Neuronal stem cell (in vitro differentiated cells): ENCODE measurements at regions not wholly inside any gene's neighbourhood (a gene's known extent, or its start where the extent isn't known, plus 50 kb on each side); places are given as distances from the start of the nearest gene placed in this dataset.

Experiments
- DNase-seq: peaks from one replicate; pipeline ENCODE4 v3.0.0-alpha.2; 2013; ENCODE audit warnings: low spot score
- H2AFZ ChIP-seq: one replicate; pipeline ENCODE4 v1.6.1; 2013; ENCODE audit warnings: mild to moderate bottlenecking, low read length, inconsistent platforms
- H2AK5ac ChIP-seq: 2 replicates; pipeline ENCODE4 v1.6.1; 2013; ENCODE audit warnings: low read depth, mild to moderate bottlenecking, inconsistent platforms, low read length, moderate library complexity, mixed read lengths
- H2BK120ac ChIP-seq: 2 replicates; pipeline ENCODE4 v1.6.1; 2013; ENCODE audit warnings: low read depth, mild to moderate bottlenecking, inconsistent platforms, low read length, moderate library complexity, mixed read lengths
- H2BK12ac ChIP-seq: one replicate; pipeline ENCODE4 v1.6.1; 2013; ENCODE audit warnings: low read length, inconsistent platforms
- H2BK15ac ChIP-seq: 2 replicates; pipeline ENCODE4 v1.6.1; 2013; ENCODE audit warnings: mild to moderate bottlenecking, low read length, inconsistent platforms, mixed read lengths
- H2BK5ac ChIP-seq: one replicate; pipeline ENCODE4 v1.6.1; 2013; ENCODE audit warnings: inconsistent platforms, mild to moderate bottlenecking, low read length, moderate library complexity
- H3K14ac ChIP-seq: one replicate; pipeline ENCODE4 v1.6.1; 2013; ENCODE audit warnings: low read length, inconsistent platforms
- H3K18ac ChIP-seq: 2 replicates; pipeline ENCODE4 v1.6.1; 2013; ENCODE audit warnings: low read length, inconsistent platforms
- H3K23ac ChIP-seq: 2 replicates; pipeline ENCODE4 v1.6.1; 2013; ENCODE audit warnings: low read depth, mild to moderate bottlenecking, mixed read lengths, low read length, inconsistent platforms; ENCODE audit not compliant: poor library complexity
- H3K27ac ChIP-seq: replicated peaks from 3 replicates; pipeline ENCODE4 v1.5.1; 2013; ENCODE audit warnings: low read length, inconsistent platforms
- H3K27me3 ChIP-seq, 3 experiments: 2 replicates each; pipeline ENCODE4 v1.6.1; 2013; ENCODE audit warnings: low read length in 3 of 3, mild to moderate bottlenecking in 2 of 3, inconsistent platforms in 1 of 3, low read depth in 1 of 3, mixed read lengths in 1 of 3, moderate library complexity in 1 of 3; ENCODE audit not compliant: control insufficient read depth in 3 of 3, insufficient read depth in 3 of 3
- H3K36me3 ChIP-seq, 2 donors: replicated peaks in 1 of 2; 2 replicates each; pipeline ENCODE4 v1.6.1; 2013; ENCODE audit warnings: low read length in 2 of 2; ENCODE audit not compliant: control insufficient read depth in 2 of 2, insufficient read depth in 2 of 2
- H3K4ac ChIP-seq: 2 replicates; pipeline ENCODE4 v1.6.1; 2013; ENCODE audit warnings: inconsistent platforms, mild to moderate bottlenecking, low read length, moderate library complexity
- H3K4me1 ChIP-seq, 2 donors: 1 replicate in 1 of 2; 2 replicates in 1 of 2; pipeline ENCODE4 v1.6.1; 2013; ENCODE audit warnings: low read length in 2 of 2, low read depth in 1 of 2; ENCODE audit not compliant: control insufficient read depth in 2 of 2, insufficient read depth in 1 of 2
- H3K4me2 ChIP-seq: one replicate; pipeline ENCODE4 v1.6.1; 2013; ENCODE audit warnings: mild to moderate bottlenecking, low read length, inconsistent platforms; ENCODE audit not compliant: insufficient read depth, poor library complexity, severe bottlenecking
- H3K4me3 ChIP-seq, 2 donors: 2 replicates each; pipeline ENCODE4 v1.5.1; 2013; ENCODE audit warnings: low read length in 2 of 2, mild to moderate bottlenecking in 2 of 2, inconsistent platforms in 1 of 2, moderate library complexity in 1 of 2
- H3K79me1 ChIP-seq: one replicate; pipeline ENCODE4 v1.6.1; 2013; ENCODE audit warnings: low read depth, mild to moderate bottlenecking, inconsistent platforms, low read length, moderate library complexity
- H3K9ac ChIP-seq: one replicate; pipeline ENCODE4 v1.6.1; 2013; ENCODE audit warnings: mild to moderate bottlenecking, low read depth, low read length, inconsistent platforms; ENCODE audit not compliant: poor library complexity
- H3K9me3 ChIP-seq, 2 donors: replicated peaks in 1 of 2; 2 replicates each; pipeline versions ENCODE3 to v1.6.1; 2013; ENCODE audit warnings: low read length in 2 of 2, mild to moderate bottlenecking in 2 of 2, inconsistent platforms in 1 of 2, low read depth in 1 of 2, mixed read lengths in 1 of 2, moderate library complexity in 1 of 2; ENCODE audit not compliant: control insufficient read depth in 2 of 2, insufficient read depth in 1 of 2
- H4K8ac ChIP-seq: one replicate; pipeline ENCODE4 v1.6.1; 2013; ENCODE audit warnings: low read depth, mild to moderate bottlenecking, inconsistent platforms, low read length, moderate library complexity
- H4K91ac ChIP-seq: one replicate; pipeline ENCODE4 v1.6.1; 2013; ENCODE audit warnings: low read length, low read depth, mild to moderate bottlenecking, inconsistent platforms; ENCODE audit not compliant: poor library complexity
- WGBS, 2 donors: extraction: QIAGEN DNeasy Blood & Tissue Kit; methylation state at CpG; one replicate each; pipeline ENCODE4 v1.1.7; 2013; ENCODE audit warnings: missing lambda C conversion rate in 2 of 2, mixed read lengths in 1 of 2; ENCODE audit not compliant: insufficient read length in 2 of 2, insufficient replicate concordance in 1 of 2; ENCODE audit errors: extremely low coverage in 2 of 2; 5-methylcytosine and 5-hydroxymethylcytosine counted together

GRCh38 chr3:177642804-177643125, 445.5 kb upstream of the TBL1XR1 start:
- Histone ChIP-seq H2BK120ac (no peak overlapping the region), H3K14ac (no peak overlapping the region), H3K4ac (no peak overlapping the region), H2BK15ac (no peak overlapping the region), H3K9me3 (peaks cover 4 to 5% of the 10 kb centered on the region in 2 donors), H3K4me3 (no peak overlapping the region), H3K23ac (no peak overlapping the region), H3K9ac (no peak overlapping the region), H4K91ac (no peak overlapping the region), H3K36me3 (no peaks in the 10 kb centered on the region), H2AFZ (no peak overlapping the region), H3K4me2 (no peak overlapping the region), H3K27ac (no peak overlapping the region), H3K79me1 (no peaks in the 10 kb centered on the region), H4K8ac (no peak overlapping the region), H2BK12ac (no peak overlapping the region), H3K4me1 (peaks cover 0 to 3% of the 10 kb centered on the region in 2 donors), H2AK5ac (no peak overlapping the region), H3K27me3 (no peaks in the 10 kb centered on the region), H3K18ac (no peak overlapping the region), H2BK5ac (no peak overlapping the region)
- WGBS, 2 donors, result no CpG with 5 or more reads among the region's 3 CpGs
- DNase-seq, result no peak

GRCh38 chr3:177646749-177647148, 449.5 kb upstream of the TBL1XR1 start:
- Histone ChIP-seq H3K9ac (no peak overlapping the region), H2BK15ac (no peak overlapping the region), H3K79me1 (no peaks in the 10 kb centered on the region), H2AK5ac (no peak overlapping the region), H3K4ac (no peak overlapping the region), H3K18ac (no peak overlapping the region), H3K14ac (no peak overlapping the region), H2BK5ac (no peak overlapping the region), H3K4me3 (no peak overlapping the region), H3K4me2 (no peak overlapping the region), H3K23ac (no peak overlapping the region), H4K8ac (no peak overlapping the region), H3K9me3 (no peaks in the 10 kb centered on the region), H2BK120ac (no peak overlapping the region), H2AFZ (no peak overlapping the region), H4K91ac (no peak overlapping the region), H3K4me1 (peaks cover 0 to 3% of the 10 kb centered on the region in 2 donors), H2BK12ac (no peak overlapping the region), H3K27ac (no peak overlapping the region), H3K27me3 (no peaks in the 10 kb centered on the region), H3K36me3 (no peaks in the 10 kb centered on the region)
- WGBS, 2 donors, result no CpG with 5 or more reads among the region's 3 CpGs
- DNase-seq, result no peak

- Histone ChIP-seq H3K4me1 (peaks cover 0 to 1% of the 10 kb centered on the region in 2 donors), H3K36me3 (no peaks in the 10 kb centered on the region), H3K9me3 (no peaks in the 10 kb centered on the region), H2BK120ac (no peak overlapping the region), H2BK5ac (no peak overlapping the region), H2BK15ac (no peak overlapping the region), H2BK12ac (no peak overlapping the region), H3K9ac (no peak overlapping the region), H4K91ac (no peak overlapping the region), H3K23ac (no peak overlapping the region), H3K79me1 (no peaks in the 10 kb centered on the region), H3K4me2 (no peak overlapping the region), H3K4ac (no peak overlapping the region), H3K14ac (no peak overlapping the region), H2AFZ (no peak overlapping the region), H3K4me3 (no peak overlapping the region), H3K27me3 (no peaks in the 10 kb centered on the region), H3K18ac (no peak overlapping the region), H4K8ac (no peak overlapping the region), H3K27ac (no peak overlapping the region), H2AK5ac (no peak overlapping the region)
- WGBS, 2 donors, result no CpG with 5 or more reads among the region's 3 CpGs
- no peak for DNase-seq
Measured at GRCh38 chr3:177647341-177647740, 450.1 kb upstream of the TBL1XR1 start.

GRCh38 chr3:177647876-177648275, 450.6 kb upstream of the TBL1XR1 start:
- Histone ChIP-seq H3K23ac (no peak overlapping the region), H3K4me2 (no peak overlapping the region), H3K14ac (no peak overlapping the region), H3K27ac (no peak overlapping the region), H2AK5ac (no peak overlapping the region), H3K4me3 (no peak overlapping the region), H2AFZ (no peak overlapping the region), H3K79me1 (no peaks in the 10 kb centered on the region), H3K27me3 (no peaks in the 10 kb centered on the region), H3K4me1 (no peaks in the 10 kb centered on the region), H3K4ac (no peak overlapping the region), H2BK15ac (no peak overlapping the region), H4K8ac (no peak overlapping the region), H3K36me3 (no peaks in the 10 kb centered on the region), H2BK120ac (no peak overlapping the region), H3K9me3 (no peaks in the 10 kb centered on the region), H4K91ac (no peak overlapping the region), H3K18ac (no peak overlapping the region), H3K9ac (no peak overlapping the region), H2BK12ac (no peak overlapping the region), H2BK5ac (no peak overlapping the region)
- no peak for DNase-seq
- no CpG with 5 or more reads among the region's 4 CpGs for WGBS, 2 donors
